ENCODE measurements at regions not wholly inside any gene's neighbourhood (a gene's known extent, or its start where the extent isn't known, plus 50 kb on each side); places are given as distances from the start of the nearest gene placed in this dataset.

DNA sequence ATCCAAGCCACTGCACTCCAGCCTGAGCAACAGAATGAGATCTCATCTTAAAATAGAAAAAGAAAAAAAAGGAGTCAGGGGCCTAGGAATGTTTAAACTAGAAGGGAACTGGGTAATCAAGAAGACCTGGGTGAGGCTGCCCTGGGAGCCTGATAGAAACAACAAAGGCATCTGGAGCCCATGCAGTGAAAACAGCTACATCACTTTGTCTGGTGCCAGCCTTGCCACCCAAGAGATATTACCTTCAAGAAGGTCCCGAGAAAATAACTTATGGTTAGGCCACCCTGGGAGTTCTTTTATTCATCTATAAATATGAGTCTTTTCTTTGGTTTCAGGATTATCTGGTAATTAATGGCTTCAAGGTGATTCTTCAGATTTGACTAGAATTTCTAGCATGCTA is 412.1 kb downstream of the METTL15 start:
- DNase-seq, result no peak

DNA sequence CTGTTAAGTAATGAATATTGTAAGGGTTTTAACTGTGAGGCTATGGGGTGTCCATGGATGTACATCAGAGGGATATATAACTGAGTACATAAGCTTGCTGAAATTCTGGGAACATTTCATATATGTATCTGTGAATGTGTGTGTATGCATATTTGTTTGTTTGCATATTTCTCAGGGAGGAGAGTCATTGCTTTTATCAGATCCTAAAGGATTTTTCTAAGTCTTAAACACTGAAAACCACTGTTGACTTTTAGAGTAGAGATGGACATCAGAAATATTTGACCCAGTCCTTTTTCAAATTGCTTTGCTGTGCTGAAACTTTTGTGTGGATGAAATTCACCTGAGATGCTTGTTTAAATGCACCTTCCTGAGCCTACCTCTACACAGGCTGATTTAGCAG is 410.6 kb downstream of the METTL15 start:
- no peak for DNase-seq

- no peak for DNase-seq
Observed at GRCh38 chr11:28517621-28518020, 409.4 kb downstream of the METTL15 start.

GRCh38 chr11:28514391-28514790 is 406.2 kb downstream of the METTL15 start:
- no peak for DNase-seq

GRCh38 chr11:28512143-28512756 is 404.1 kb downstream of the METTL15 start:
- DNase-seq, result no peak

DNA sequence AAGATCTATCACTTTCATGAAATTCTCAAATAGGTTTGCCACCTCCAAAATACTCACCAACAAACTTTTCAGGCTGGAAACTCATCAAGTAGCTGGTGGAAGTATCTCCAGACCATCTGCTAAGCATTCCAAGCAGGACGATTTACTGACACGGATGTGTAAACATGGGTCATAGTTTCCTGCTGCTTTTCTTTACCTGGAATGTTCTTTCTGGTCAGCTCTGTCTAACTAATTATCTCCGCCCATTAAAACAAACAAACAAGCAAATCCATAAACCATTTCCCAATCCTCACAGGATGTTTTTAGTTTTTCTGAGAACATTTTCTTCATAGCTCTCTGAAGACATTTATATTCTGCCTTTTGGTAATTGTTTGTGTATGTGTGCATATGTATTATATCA is 397.0 kb downstream of the METTL15 start:
- DNase-seq, result no peak

- no peak for DNase-seq
Observed at GRCh38 chr11:28504555-28505110, 396.4 kb downstream of the METTL15 start.

DNA sequence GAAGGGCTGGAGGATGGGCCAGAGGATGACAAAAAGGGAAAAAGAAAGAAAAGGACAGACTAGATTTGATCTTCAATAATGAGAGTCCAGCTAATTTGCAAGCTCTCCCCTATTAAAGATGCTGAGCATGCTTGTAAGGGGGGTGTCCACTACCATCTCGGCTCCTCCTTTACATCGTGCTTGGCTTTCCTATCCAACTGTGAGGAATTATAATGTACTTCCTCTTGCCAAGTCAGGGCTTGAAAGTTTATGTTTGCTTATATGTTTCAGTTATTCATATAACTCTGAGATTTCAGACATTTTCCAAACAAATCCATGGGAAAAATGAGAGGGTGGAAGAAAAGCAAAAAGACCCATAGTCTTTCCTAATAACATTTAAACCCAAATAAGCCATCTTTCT is 387.1 kb downstream of the METTL15 start:
- no peak for DNase-seq

DNA sequence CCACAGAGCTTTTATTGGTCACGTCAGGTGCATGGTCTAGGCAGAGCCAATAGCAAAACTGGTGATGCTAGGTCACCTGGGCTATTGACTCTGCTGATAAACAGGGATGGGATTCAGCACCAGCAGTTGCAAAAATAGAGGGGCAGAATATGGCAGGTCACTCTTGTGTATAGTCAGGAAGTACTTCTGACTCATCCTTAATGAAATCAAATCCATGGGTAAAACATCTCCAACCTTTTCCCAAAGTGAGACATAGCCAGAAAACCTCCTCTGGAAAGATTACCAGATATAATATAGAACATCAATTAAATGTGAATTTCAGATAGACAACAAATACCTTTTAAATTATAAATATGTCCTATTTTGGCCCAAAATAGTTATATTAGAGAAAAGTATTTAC is 383.2 kb downstream of the METTL15 start:
- no peak for DNase-seq

- DNase-seq, result no peak
Observed at GRCh38 chr11:28490773-28491382, 382.7 kb downstream of the METTL15 start.

- DNase-seq, result no peak
Observed at GRCh38 chr11:28488336-28488735, 380.1 kb downstream of the METTL15 start.

DNA sequence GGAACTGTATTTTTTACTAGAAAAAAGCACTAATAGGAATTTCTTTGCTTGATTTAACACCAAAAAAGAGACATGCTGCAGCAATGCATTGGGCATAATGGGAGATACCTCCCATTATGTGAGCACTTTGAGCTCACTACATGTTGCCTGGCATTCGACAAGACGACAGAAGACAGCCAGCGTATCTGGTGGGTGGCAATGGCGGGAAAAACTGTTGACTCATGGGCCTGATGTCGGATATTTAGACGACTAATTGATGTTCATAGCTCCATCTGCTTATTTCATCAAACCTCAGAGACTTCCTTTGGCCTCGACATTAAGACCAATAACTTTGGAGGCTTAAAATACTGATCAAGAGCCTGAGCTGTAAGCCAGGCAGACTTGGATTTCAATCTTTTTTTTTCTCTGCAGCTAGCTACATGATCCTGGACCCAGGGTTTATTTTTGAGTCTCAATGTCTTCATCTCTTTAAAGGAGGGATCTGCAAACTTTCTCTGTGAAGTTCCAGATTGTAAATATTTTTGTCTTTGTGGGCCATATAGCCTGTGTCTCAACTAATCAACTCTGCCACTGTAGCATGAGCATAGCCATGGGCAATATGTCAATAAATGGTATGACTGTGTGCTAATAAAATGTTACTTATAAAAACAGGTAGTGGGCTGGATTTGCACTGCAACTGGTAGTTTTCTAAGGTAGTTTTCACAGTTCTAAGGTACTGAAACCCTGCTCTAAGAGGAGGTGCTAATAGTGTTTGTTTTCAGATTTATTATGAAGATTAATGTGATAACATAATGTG is 375.1 kb downstream of the METTL15 start:
- no peak for DNase-seq

GRCh38 chr11:28482666-28483065 is 374.5 kb downstream of the METTL15 start:
- no peak for DNase-seq

DNA sequence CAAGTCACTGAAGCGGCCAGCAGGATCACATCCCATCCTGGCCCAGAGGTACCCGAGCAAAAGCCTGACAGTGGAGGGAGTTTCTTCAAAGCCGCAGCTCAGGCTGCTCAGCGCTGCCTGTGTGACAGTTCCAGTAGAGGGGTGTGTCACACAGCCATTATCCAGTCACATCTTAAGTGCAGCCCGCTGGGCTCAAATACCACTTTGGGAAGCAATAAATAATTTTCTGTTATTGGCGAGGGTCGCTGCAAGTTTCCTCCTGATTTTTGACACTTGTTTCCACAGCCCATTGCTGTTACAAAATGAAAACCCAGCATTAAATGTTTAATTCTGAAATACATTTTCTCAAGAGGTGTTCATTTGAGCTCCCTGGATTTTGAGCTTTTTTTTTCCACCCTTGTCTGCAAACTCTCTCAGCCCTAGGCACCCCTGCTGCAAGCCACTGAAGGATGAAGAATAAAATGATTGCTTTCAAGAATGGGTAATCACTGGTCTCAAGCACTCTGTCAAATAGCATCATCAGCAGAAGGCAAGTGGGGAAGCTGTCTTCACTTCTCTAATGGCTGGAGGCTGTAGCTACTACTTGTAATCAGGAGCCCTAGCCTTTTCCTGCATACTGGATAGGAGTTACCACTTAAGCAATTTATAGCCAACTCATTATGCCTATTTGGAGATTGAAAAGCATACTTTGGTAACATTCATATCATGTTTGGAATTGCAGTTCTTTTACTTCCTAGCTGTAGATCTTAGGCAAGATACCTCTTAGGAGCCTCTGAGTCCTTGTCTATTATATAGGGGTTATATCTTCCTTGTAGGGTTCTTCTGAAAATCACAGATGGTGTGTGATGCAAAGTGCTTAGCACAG is 373.7 kb downstream of the METTL15 start:
- DNase-seq, result no peak

GRCh38 chr11:28480406-28480805 is 372.2 kb downstream of the METTL15 start:
- DNase-seq, result no peak

- DNase-seq, result no peak
Observed at GRCh38 chr11:28476864-28477263, 368.7 kb downstream of the METTL15 start.

GRCh38 chr11:28476049-28476448 is 367.9 kb downstream of the METTL15 start:
- no peak for DNase-seq

DNA sequence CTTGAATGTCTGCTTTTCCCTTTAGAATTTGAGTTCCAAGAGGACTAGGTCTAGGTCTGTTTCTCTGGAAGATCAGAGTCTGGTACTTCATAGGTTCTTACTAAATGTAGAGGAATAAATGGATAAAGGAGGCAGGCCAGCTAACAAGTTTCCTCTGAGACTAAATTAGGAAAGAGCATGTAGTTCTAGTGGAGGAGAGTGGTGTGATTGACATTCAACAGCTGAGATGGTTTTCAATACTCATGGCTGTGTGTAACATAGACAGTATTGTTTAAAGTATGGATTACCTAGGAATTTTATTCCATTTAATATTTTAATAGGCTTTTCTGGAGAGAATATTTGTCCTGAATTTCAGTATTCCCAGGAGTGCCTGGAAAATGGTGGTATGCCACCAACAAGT is 364.7 kb downstream of the METTL15 start:
- DNase-seq, result no peak

DNA sequence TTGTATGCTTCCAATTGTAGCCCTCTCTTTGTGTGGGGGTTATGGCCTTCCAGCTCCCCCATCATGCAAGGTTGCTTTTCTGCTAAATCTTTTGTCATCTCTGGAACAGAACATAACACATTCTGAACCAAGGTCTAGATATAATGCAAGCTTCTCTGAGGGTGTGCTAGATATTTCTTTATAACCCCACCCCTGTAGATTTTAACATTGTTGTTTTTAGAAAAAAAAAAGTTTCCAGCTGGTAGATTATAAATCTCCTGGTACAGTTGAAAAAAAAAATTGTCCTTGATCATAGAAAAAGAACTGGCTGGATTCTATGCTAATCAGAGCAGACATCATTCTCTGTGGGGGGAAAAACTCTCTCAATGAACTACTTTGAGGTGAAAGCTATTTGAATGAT is 363.3 kb downstream of the METTL15 start:
- DNase-seq, result no peak

GRCh38 chr11:28470180-28470579 is 362.0 kb downstream of the METTL15 start:
- no peak for DNase-seq

- no peak for DNase-seq
Observed at GRCh38 chr11:28466506-28466905, 358.3 kb downstream of the METTL15 start.

- DNase-seq, result no peak
Observed at GRCh38 chr11:28464252-28464867, 356.2 kb downstream of the METTL15 start.

Data from C1 segment of cervical spinal cord (tissue), 14 donors.